H9 (cell line): ENCODE measurements at regions not wholly inside any gene's neighbourhood (a gene's known extent, or its start where the extent isn't known, plus 50 kb on each side); places are given as distances from the start of the nearest gene placed in this dataset.

Source experiments
- DNase-seq: peaks from one replicate; pipeline ENCODE4 v3.0.0-alpha.2; 2017
- H2AFZ ChIP-seq: one replicate; pipeline ENCODE4 v1.6.1; 2013; ENCODE audit warnings: mild to moderate bottlenecking, low read length, control low read depth, moderate library complexity
- H2AK5ac ChIP-seq: 2 replicates; pipeline ENCODE4 v1.6.1; 2013; ENCODE audit warnings: low read length, control low read depth, mixed read lengths; ENCODE audit not compliant: insufficient read length
- H2BK120ac ChIP-seq: one replicate; pipeline ENCODE4 v1.6.1; 2013; ENCODE audit warnings: low read depth, mild to moderate bottlenecking, low read length, control low read depth, inconsistent platforms; ENCODE audit not compliant: poor library complexity, severe bottlenecking
- H2BK12ac ChIP-seq: 2 replicates; pipeline ENCODE4 v1.6.1; 2013; ENCODE audit warnings: low read length, control low read depth, mixed read lengths, low read depth; ENCODE audit not compliant: insufficient read length
- H2BK15ac ChIP-seq: 2 replicates; pipeline ENCODE4 v1.6.1; 2013; ENCODE audit warnings: low read depth, low read length, control low read depth
- H2BK20ac ChIP-seq: one replicate; pipeline ENCODE4 v1.6.1; 2013; ENCODE audit warnings: low read depth, mild to moderate bottlenecking, low read length, control low read depth, inconsistent platforms; ENCODE audit not compliant: poor library complexity, severe bottlenecking
- H2BK5ac ChIP-seq: 2 replicates; pipeline ENCODE4 v1.6.1; 2013; ENCODE audit warnings: low read length, control low read depth, mixed read lengths; ENCODE audit not compliant: insufficient read length
- H3K14ac ChIP-seq: 2 replicates; pipeline ENCODE4 v1.6.1; 2013; ENCODE audit warnings: low read length, control low read depth; ENCODE audit not compliant: insufficient read depth
- H3K18ac ChIP-seq: 2 replicates; pipeline ENCODE4 v1.6.1; 2013; ENCODE audit warnings: low read depth, mild to moderate bottlenecking, mixed read lengths, low read length, control low read depth; ENCODE audit not compliant: insufficient read length
- H3K23ac ChIP-seq: 2 replicates; pipeline ENCODE4 v1.6.1; 2013; ENCODE audit warnings: low read length, control low read depth, mixed read lengths, low read depth; ENCODE audit not compliant: insufficient read length
- H3K23me2 ChIP-seq: 2 replicates; pipeline ENCODE4 v1.6.1; 2013; ENCODE audit warnings: low read depth, mild to moderate bottlenecking, mixed read lengths, low read length, control low read depth; ENCODE audit not compliant: insufficient read length, poor library complexity, severe bottlenecking
- H3K27ac ChIP-seq: 2 replicates; pipeline ENCODE4 v1.5.1; 2013; ENCODE audit warnings: low read length, control low read depth, mixed read lengths, low read depth; ENCODE audit not compliant: insufficient read length
- H3K27me3 ChIP-seq: 2 replicates; pipeline ENCODE4 v1.6.1; 2013; ENCODE audit warnings: low read length, control low read depth, inconsistent platforms; ENCODE audit not compliant: insufficient read depth
- H3K4ac ChIP-seq: 2 replicates; pipeline ENCODE4 v1.6.1; 2013; ENCODE audit warnings: low read depth, mild to moderate bottlenecking, control low read depth, inconsistent platforms, low read length, moderate library complexity
- H3K4me1 ChIP-seq: 2 replicates; pipeline ENCODE4 v1.6.1; 2013; ENCODE audit warnings: low read length, control low read depth, inconsistent platforms; ENCODE audit not compliant: insufficient read depth
- H3K4me2 ChIP-seq: 2 replicates; pipeline ENCODE4 v1.6.1; 2013; ENCODE audit warnings: low read length, control low read depth, mixed read lengths; ENCODE audit not compliant: insufficient read length, insufficient read depth
- H3K56ac ChIP-seq: 2 replicates; pipeline ENCODE4 v1.6.1; 2013; ENCODE audit warnings: low read depth, mild to moderate bottlenecking, mixed read lengths, low read length, control low read depth; ENCODE audit not compliant: insufficient read length
- H3K79me1 ChIP-seq: 2 replicates; pipeline ENCODE4 v1.6.1; 2013; ENCODE audit warnings: low read depth, mild to moderate bottlenecking, moderate library complexity, low read length, control low read depth, inconsistent platforms; ENCODE audit not compliant: insufficient read depth, poor library complexity, severe bottlenecking
- H3K79me2 ChIP-seq: 2 replicates; pipeline ENCODE4 v1.6.1; 2013; ENCODE audit warnings: low read length, control low read depth, inconsistent platforms; ENCODE audit not compliant: insufficient read depth
- H3K9ac ChIP-seq: 2 replicates; pipeline ENCODE4 v1.6.1; 2013; ENCODE audit warnings: low read length, control low read depth, mixed read lengths; ENCODE audit not compliant: insufficient read length; ENCODE audit errors: extremely low read depth
- H3K9me3 ChIP-seq: one replicate; pipeline ENCODE4 v1.6.1; 2013; ENCODE audit warnings: low read depth, low read length, inconsistent platforms; ENCODE audit not compliant: control insufficient read depth
- H3T11ph ChIP-seq: one replicate; pipeline ENCODE4 v1.6.1; 2013; ENCODE audit warnings: mild to moderate bottlenecking, low read length, control low read depth, inconsistent platforms
- H4K20me1 ChIP-seq: one replicate; pipeline ENCODE4 v1.6.1; 2013; ENCODE audit not compliant: control insufficient read depth, insufficient read length, insufficient read depth
- H4K5ac ChIP-seq: 2 replicates; pipeline ENCODE4 v1.6.1; 2013; ENCODE audit warnings: low read depth, mild to moderate bottlenecking, mixed read lengths, low read length, control low read depth; ENCODE audit not compliant: insufficient read length
- H4K8ac ChIP-seq: replicated peaks from 2 replicates; pipeline ENCODE4 v1.6.1; 2013; ENCODE audit warnings: low read length, control low read depth, mixed read lengths, low read depth; ENCODE audit not compliant: insufficient read length
- H4K91ac ChIP-seq: 2 replicates; pipeline ENCODE4 v1.6.1; 2013; ENCODE audit warnings: low read depth, mild to moderate bottlenecking, moderate library complexity, mixed read lengths, low read length, control low read depth; ENCODE audit not compliant: insufficient read length
- H3K27ac Mint-ChIP-seq, 3 experiments: 2 replicates in 2 of 3; 3 replicates in 1 of 3; pipeline ENCODE4 v1.8.0; 2020 to 2021; ENCODE audit warnings: mixed read lengths in 3 of 3, mild to moderate bottlenecking in 1 of 3, moderate library complexity in 1 of 3
- H3K27me3 Mint-ChIP-seq: 2 replicates; pipeline ENCODE4 v1.8.0; 2021; ENCODE audit warnings: low read depth, mild to moderate bottlenecking, moderate library complexity, mixed read lengths
- H3K36me3 Mint-ChIP-seq, 3 experiments: 2 replicates in 2 of 3; 3 replicates in 1 of 3; pipeline ENCODE4 v1.8.0; 2020 to 2021; ENCODE audit warnings: low read depth in 3 of 3, mixed read lengths in 3 of 3; ENCODE audit not compliant: insufficient read depth in 1 of 3
- H3K4me1 Mint-ChIP-seq, 2 experiments: 2 replicates each; pipeline ENCODE4 v1.8.0; 2020; ENCODE audit warnings: mixed read lengths in 2 of 2
- H3K4me3 Mint-ChIP-seq, 2 experiments: 2 replicates in 1 of 2; 3 replicates in 1 of 2; pipeline ENCODE4 v1.8.0; 2020 to 2021; ENCODE audit warnings: mild to moderate bottlenecking in 2 of 2, mixed read lengths in 2 of 2, moderate library complexity in 1 of 2
- H3K9me3 Mint-ChIP-seq, 2 experiments: 2 replicates in 1 of 2; 3 replicates in 1 of 2; pipeline ENCODE4 v1.8.0; 2020; ENCODE audit warnings: mild to moderate bottlenecking in 2 of 2, mixed read lengths in 2 of 2, moderate library complexity in 1 of 2
- WGBS: extraction: QIAGEN DNeasy Blood & Tissue Kit; methylation state at CpG from one replicate; pipeline ENCODE4 v1.1.7; 2013; ENCODE audit warnings: missing lambda C conversion rate, low lambda C conversion rate, mixed read lengths; ENCODE audit not compliant: insufficient read length; ENCODE audit errors: extremely low coverage; 5-methylcytosine and 5-hydroxymethylcytosine counted together
- TF ChIP-seq, protein P1 (sequence below): fragments of 200-600 bp; sonication (generic); conservative IDR thresholded peaks from 3 replicates; pipeline ENCODE4 v1.8.0; 2021; ENCODE audit warnings: antibody characterized with exemption, mild to moderate bottlenecking

DNA sequence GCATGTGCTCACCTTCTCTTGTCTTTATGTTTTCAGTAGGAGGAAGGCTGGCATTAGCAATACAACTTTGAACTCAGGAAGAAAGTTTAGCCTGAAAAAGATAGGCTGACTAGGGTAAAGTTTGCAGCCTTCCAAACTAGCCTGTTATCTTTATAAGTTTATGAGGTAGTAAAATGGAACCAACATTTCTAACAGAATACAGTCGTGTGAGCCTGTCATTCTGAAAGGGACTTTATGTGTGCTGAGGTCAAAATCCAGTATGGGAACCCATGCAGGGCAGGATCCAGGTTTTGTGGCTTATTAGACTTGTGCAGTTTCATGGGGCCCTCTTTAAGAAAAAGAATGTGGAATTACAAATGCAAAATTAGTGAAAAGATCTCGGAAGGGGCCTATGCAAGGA, 201.0 kb upstream of the PRPS1L1 start:
- Mint-ChIP-seq H3K27me3 (no peaks in the 10 kb centered on the region), H3K9me3 (no peaks in the 10 kb centered on the region), H3K4me3 (no peak overlapping the region), H3K27ac (no peak overlapping the region), H3K36me3 (no peaks in the 10 kb centered on the region), H3K4me1 (no peaks in the 10 kb centered on the region)
- H3K79me1 ChIP-seq = no peaks in the 10 kb centered on the region
- no peak overlapping the region for H4K91ac ChIP-seq
- H2BK5ac ChIP-seq = no peak overlapping the region
- H3K18ac ChIP-seq = no peak overlapping the region
- no peak overlapping the region for H2BK120ac ChIP-seq
- H4K20me1 ChIP-seq = no peaks in the 10 kb centered on the region
- H3K27ac ChIP-seq = no peak overlapping the region
- H2BK20ac ChIP-seq = no peak overlapping the region
- no peak overlapping the region for H3T11ph ChIP-seq
- no peak overlapping the region for H3K14ac ChIP-seq
- DNase-seq = no peak
- H4K5ac ChIP-seq = no peak overlapping the region
- no peak overlapping the region for H4K8ac ChIP-seq
- H3K4me1 ChIP-seq = no peaks in the 10 kb centered on the region
- H3K9me3 ChIP-seq = no peaks in the 10 kb centered on the region
- no peak overlapping the region for H3K23ac ChIP-seq
- H2BK15ac ChIP-seq = no peak overlapping the region
- H3K9ac ChIP-seq = no peak overlapping the region
- TF ChIP-seq, protein P1, sequence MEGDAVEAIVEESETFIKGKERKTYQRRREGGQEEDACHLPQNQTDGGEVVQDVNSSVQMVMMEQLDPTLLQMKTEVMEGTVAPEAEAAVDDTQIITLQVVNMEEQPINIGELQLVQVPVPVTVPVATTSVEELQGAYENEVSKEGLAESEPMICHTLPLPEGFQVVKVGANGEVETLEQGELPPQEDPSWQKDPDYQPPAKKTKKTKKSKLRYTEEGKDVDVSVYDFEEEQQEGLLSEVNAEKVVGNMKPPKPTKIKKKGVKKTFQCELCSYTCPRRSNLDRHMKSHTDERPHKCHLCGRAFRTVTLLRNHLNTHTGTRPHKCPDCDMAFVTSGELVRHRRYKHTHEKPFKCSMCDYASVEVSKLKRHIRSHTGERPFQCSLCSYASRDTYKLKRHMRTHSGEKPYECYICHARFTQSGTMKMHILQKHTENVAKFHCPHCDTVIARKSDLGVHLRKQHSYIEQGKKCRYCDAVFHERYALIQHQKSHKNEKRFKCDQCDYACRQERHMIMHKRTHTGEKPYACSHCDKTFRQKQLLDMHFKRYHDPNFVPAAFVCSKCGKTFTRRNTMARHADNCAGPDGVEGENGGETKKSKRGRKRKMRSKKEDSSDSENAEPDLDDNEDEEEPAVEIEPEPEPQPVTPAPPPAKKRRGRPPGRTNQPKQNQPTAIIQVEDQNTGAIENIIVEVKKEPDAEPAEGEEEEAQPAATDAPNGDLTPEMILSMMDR = no peak
- H3K27me3 ChIP-seq = no peaks in the 10 kb centered on the region
- H2AFZ ChIP-seq = no peak overlapping the region
- H3K79me2 ChIP-seq = no peaks in the 10 kb centered on the region
- no peak overlapping the region for H2AK5ac ChIP-seq
- H3K56ac ChIP-seq = no peak overlapping the region
- H3K4me2 ChIP-seq = no peak overlapping the region
- WGBS = no CpG with 5 or more reads among the region's 2 CpGs
- no peak overlapping the region for H2BK12ac ChIP-seq
- no peak overlapping the region for H3K4ac ChIP-seq
- no peaks in the 10 kb centered on the region for H3K23me2 ChIP-seq
